GM12878 (cell line): ENCODE measurements at regions not wholly inside any gene's neighbourhood (a gene's known extent, or its start where the extent isn't known, plus 50 kb on each side); places are given as distances from the start of the nearest gene placed in this dataset.

Source experiments
- ATAC-seq: fragments of 200-7000 bp; cut with Tn5 transposase; 3 replicates; pipeline ENCODE4 v1.9.1; 2020; ENCODE audit warnings: mild to moderate bottlenecking, moderate library complexity
- BruUV-seq: library from RNA; stranded (reverse); fragments of 400-500 nt; replicated peaks from 2 replicates; lab custom pipeline; 2021; lab: Mats Ljungman, UMichigan
- CTCF ChIA-PET: fragments of 300-600 bp; sonication (Branson Sonifier 250); formaldehyde crosslinking; extraction: SDS; loops from one replicate; lab custom pipeline; 2021; ENCODE audit warnings: inconsistent platforms; lab: Yijun Ruan, JAX
- POLR2A ChIA-PET: fragments of 350-600 bp; formaldehyde crosslinking; extraction: SDS; loops from one replicate; lab custom pipeline; 2021; ENCODE audit warnings: inconsistent platforms; lab: Charles Lee
- RAD21 ChIA-PET: fragments of 300-600 bp; sonication (Branson Sonifier 250); formaldehyde crosslinking; loops from one replicate; lab custom pipeline; 2023; ENCODE audit warnings: antibody characterized with exemption; ENCODE audit not compliant: unreplicated experiment; lab: Charles Lee
- SMC1A ChIA-PET: fragments of 300-600 bp; sonication (Branson Sonifier 250); formaldehyde crosslinking; loops from one replicate; lab custom pipeline; 2023; ENCODE audit not compliant: unreplicated experiment, uncharacterized antibody; lab: Charles Lee
- DNase-seq: peaks from one replicate; pipeline ENCODE4 v3.0.0-alpha.2; 2011; ENCODE audit warnings: low read depth, low spot score
- FAIRE-seq: peaks from 3 replicates; lab custom pipeline; 2011; peaks lifted over from hg19 to GRCh38; lab: Jason Lieb, UNC
- H2AFZ ChIP-seq: 2 replicates; pipeline ENCODE4 v1.6.0; 2011; ENCODE audit warnings: low read depth, low read length, control low read depth; ENCODE audit not compliant: control insufficient read depth
- H3K27ac ChIP-seq: 2 replicates; pipeline ENCODE4 v1.5.1; 2011; ENCODE audit warnings: control low read depth; ENCODE audit not compliant: control insufficient read depth, insufficient read depth
- H3K27me3 ChIP-seq, 2 experiments: replicated peaks in 1 of 2; 2 replicates each; pipeline versions ENCODE4 v1.6.0 to v1.6.1; 2011; ENCODE audit warnings: low read length in 1 of 2; ENCODE audit not compliant: control insufficient read depth in 2 of 2, insufficient read depth in 2 of 2
- H3K36me3 ChIP-seq, 2 experiments: 2 replicates each; pipeline ENCODE4 v1.5.1; 2011; ENCODE audit warnings: low read length in 1 of 2; ENCODE audit not compliant: control insufficient read depth in 2 of 2, insufficient read depth in 2 of 2
- H3K4me1 ChIP-seq: 2 replicates; pipeline ENCODE4 v1.6.1; 2011; ENCODE audit warnings: mild to moderate bottlenecking, low read length, moderate library complexity, mixed read lengths; ENCODE audit not compliant: control insufficient read depth, insufficient read depth
- H3K4me2 ChIP-seq: 2 replicates; pipeline ENCODE4 v1.6.0; 2011; ENCODE audit warnings: control low read depth; ENCODE audit not compliant: control insufficient read depth, insufficient read depth
- H3K4me3 ChIP-seq: fragments of 200-600 bp; sonication (generic); 2 replicates; pipeline ENCODE4 v1.5.1; 2016
- H3K79me2 ChIP-seq: 2 replicates; pipeline ENCODE4 v1.6.0; 2011; ENCODE audit warnings: low read length; ENCODE audit not compliant: control insufficient read depth, insufficient read depth
- H3K9ac ChIP-seq: 2 replicates; pipeline ENCODE4 v1.8.0; 2011; ENCODE audit warnings: low read length, control low read depth, mixed read lengths; ENCODE audit not compliant: control insufficient read depth, insufficient read depth
- H3K9me3 ChIP-seq: replicated peaks from 3 replicates; pipeline ENCODE4 v1.5.1; 2011; ENCODE audit warnings: mild to moderate bottlenecking, low read length; ENCODE audit not compliant: control insufficient read depth, insufficient read depth
- H4K20me1 ChIP-seq: 2 replicates; pipeline ENCODE4 v1.6.0; 2011; ENCODE audit not compliant: control insufficient read depth, insufficient read depth
- ASH2L ChIP-seq: fragments of 300-600, 200-600 bp; sonication (generic); IDR thresholded peaks from 2 replicates; pipeline ENCODE4 v1.6.1; 2017; ENCODE audit warnings: low read depth, mild to moderate bottlenecking, borderline replicate concordance
- ESRRA ChIP-seq: IDR thresholded peaks from 2 replicates; pipeline ENCODE4 v1.6.1; 2012; ENCODE audit warnings: mild to moderate bottlenecking, low read length, improper control_type of control experiment
- FOXK2 ChIP-seq: fragments of 450-650 bp; IDR thresholded peaks from 2 replicates; pipeline ENCODE4 v1.6.1; 2017; ENCODE audit warnings: mild to moderate bottlenecking, moderate library complexity
- HDAC2 ChIP-seq: fragments of 200-600 bp; sonication (generic); IDR thresholded peaks from 2 replicates; pipeline ENCODE4 v1.6.1; 2017
- IKZF1 ChIP-seq: fragments of 450-650 bp; conservative IDR thresholded peaks from 2 replicates; pipeline ENCODE4 v1.6.1; 2017; ENCODE audit warnings: antibody characterized with exemption, mild to moderate bottlenecking
- MYB ChIP-seq: fragments of 150-350 bp; IDR thresholded peaks from 2 replicates; pipeline ENCODE4 v1.6.1; 2014; ENCODE audit warnings: mild to moderate bottlenecking, low read depth, low read length, borderline replicate concordance
- NR2F1 ChIP-seq: fragments of 450-650 bp; conservative IDR thresholded peaks from 2 replicates; pipeline ENCODE4 v1.6.1; 2017; ENCODE audit warnings: mild to moderate bottlenecking
- ZNF217 ChIP-seq: fragments of 450-650 bp; IDR thresholded peaks from 2 replicates; pipeline ENCODE4 v1.6.1; 2017; ENCODE audit warnings: antibody characterized with exemption, mild to moderate bottlenecking
- WGBS: methylation state at CpG from one replicate; pipeline ENCODE4 v1.1.6; 2016; ENCODE audit warnings: low lambda C conversion rate; ENCODE audit not compliant: insufficient replicate concordance, insufficient coverage; ENCODE audit errors: missing lambda C conversion rate; 5-methylcytosine and 5-hydroxymethylcytosine counted together
- in situ Hi-C: fragments of 300-500 bp; cut with MboI; formaldehyde crosslinking; loops from 9 replicates; pipeline ENCODE4 v1.14.3; 2018; ENCODE audit warnings: mixed read lengths
- intact Hi-C: fragments of 100-400 bp; cut with micrococcal nuclease; formaldehyde crosslinking; loops from one replicate; pipeline ENCODE4 v1.14.2; 2022; ENCODE audit not compliant: unreplicated experiment
- TF ChIP-seq, protein P1 (sequence below): IDR thresholded peaks from 2 replicates; pipeline ENCODE4 v1.6.1; 2011; ENCODE audit warnings: borderline replicate concordance, low read depth, mild to moderate bottlenecking, moderate library complexity, mixed read lengths, low read length; ENCODE audit not compliant: insufficient read depth; ENCODE audit errors: extremely low read length
- TF ChIP-seq, protein P2 (sequence below): IDR thresholded peaks from 2 replicates; pipeline ENCODE4 v1.6.1; 2012; ENCODE audit warnings: mild to moderate bottlenecking, low read depth, low read length
- TF ChIP-seq, protein P3 (sequence below): fragments of 450-650 bp; IDR thresholded peaks from 2 replicates; pipeline ENCODE4 v1.6.1; 2014; ENCODE audit warnings: mild to moderate bottlenecking
- TF ChIP-seq, protein P4 (sequence below): fragments of 450-650 bp; IDR thresholded peaks from 2 replicates; pipeline ENCODE4 v1.6.1; 2016; ENCODE audit warnings: mild to moderate bottlenecking, moderate library complexity, borderline replicate concordance
- TF ChIP-seq, protein P5 (sequence below): fragments of 450-650 bp; IDR thresholded peaks from 2 replicates; pipeline ENCODE4 v1.6.1; 2017; ENCODE audit warnings: mild to moderate bottlenecking

- Histone ChIP-seq H3K9me3 (no peaks in the 10 kb centered on the region), H3K4me2 (no peak overlapping the region), H3K4me1 (no peaks in the 10 kb centered on the region), H4K20me1 (no peaks in the 10 kb centered on the region), H3K79me2 (no peaks in the 10 kb centered on the region), H3K4me3 (no peak overlapping the region), H3K27me3 (no peaks in the 10 kb centered on the region), H3K27ac (no peak overlapping the region), H3K36me3 (no peaks in the 10 kb centered on the region), H2AFZ (no peak overlapping the region), H3K9ac (no peak overlapping the region)
- intact Hi-C loops = no loop called here
- DNase-seq = no peak
- no peak for FAIRE-seq
- RAD21 ChIA-PET = no interaction called here
- POLR2A ChIA-PET = no interaction called here
- CTCF ChIA-PET = no interaction called here
- 30% methylated on average over 6 of the region's 7 CpGs for WGBS
- SMC1A ChIA-PET = no interaction called here
- in situ Hi-C loops = no loop called here
- ATAC-seq = no peak
- no TSS peak for BruUV-seq
- TF ChIP-seq NR2F1 = no peak
- TF ChIP-seq, protein P1, sequence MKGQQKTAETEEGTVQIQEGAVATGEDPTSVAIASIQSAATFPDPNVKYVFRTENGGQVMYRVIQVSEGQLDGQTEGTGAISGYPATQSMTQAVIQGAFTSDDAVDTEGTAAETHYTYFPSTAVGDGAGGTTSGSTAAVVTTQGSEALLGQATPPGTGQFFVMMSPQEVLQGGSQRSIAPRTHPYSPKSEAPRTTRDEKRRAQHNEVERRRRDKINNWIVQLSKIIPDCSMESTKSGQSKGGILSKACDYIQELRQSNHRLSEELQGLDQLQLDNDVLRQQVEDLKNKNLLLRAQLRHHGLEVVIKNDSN = no peak
- TF ChIP-seq, protein P2, sequence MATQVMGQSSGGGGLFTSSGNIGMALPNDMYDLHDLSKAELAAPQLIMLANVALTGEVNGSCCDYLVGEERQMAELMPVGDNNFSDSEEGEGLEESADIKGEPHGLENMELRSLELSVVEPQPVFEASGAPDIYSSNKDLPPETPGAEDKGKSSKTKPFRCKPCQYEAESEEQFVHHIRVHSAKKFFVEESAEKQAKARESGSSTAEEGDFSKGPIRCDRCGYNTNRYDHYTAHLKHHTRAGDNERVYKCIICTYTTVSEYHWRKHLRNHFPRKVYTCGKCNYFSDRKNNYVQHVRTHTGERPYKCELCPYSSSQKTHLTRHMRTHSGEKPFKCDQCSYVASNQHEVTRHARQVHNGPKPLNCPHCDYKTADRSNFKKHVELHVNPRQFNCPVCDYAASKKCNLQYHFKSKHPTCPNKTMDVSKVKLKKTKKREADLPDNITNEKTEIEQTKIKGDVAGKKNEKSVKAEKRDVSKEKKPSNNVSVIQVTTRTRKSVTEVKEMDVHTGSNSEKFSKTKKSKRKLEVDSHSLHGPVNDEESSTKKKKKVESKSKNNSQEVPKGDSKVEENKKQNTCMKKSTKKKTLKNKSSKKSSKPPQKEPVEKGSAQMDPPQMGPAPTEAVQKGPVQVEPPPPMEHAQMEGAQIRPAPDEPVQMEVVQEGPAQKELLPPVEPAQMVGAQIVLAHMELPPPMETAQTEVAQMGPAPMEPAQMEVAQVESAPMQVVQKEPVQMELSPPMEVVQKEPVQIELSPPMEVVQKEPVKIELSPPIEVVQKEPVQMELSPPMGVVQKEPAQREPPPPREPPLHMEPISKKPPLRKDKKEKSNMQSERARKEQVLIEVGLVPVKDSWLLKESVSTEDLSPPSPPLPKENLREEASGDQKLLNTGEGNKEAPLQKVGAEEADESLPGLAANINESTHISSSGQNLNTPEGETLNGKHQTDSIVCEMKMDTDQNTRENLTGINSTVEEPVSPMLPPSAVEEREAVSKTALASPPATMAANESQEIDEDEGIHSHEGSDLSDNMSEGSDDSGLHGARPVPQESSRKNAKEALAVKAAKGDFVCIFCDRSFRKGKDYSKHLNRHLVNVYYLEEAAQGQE = no peak
- no peak for TF ChIP-seq FOXK2
- TF ChIP-seq HDAC2 = no peak
- no peak for TF ChIP-seq MYB
- no peak for TF ChIP-seq ZNF217
- TF ChIP-seq IKZF1 = no peak
- TF ChIP-seq ASH2L = no peak
- TF ChIP-seq, protein P3, sequence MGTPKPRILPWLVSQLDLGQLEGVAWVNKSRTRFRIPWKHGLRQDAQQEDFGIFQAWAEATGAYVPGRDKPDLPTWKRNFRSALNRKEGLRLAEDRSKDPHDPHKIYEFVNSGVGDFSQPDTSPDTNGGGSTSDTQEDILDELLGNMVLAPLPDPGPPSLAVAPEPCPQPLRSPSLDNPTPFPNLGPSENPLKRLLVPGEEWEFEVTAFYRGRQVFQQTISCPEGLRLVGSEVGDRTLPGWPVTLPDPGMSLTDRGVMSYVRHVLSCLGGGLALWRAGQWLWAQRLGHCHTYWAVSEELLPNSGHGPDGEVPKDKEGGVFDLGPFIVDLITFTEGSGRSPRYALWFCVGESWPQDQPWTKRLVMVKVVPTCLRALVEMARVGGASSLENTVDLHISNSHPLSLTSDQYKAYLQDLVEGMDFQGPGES = no peak
- no peak for TF ChIP-seq ESRRA
- TF ChIP-seq, protein P4, sequence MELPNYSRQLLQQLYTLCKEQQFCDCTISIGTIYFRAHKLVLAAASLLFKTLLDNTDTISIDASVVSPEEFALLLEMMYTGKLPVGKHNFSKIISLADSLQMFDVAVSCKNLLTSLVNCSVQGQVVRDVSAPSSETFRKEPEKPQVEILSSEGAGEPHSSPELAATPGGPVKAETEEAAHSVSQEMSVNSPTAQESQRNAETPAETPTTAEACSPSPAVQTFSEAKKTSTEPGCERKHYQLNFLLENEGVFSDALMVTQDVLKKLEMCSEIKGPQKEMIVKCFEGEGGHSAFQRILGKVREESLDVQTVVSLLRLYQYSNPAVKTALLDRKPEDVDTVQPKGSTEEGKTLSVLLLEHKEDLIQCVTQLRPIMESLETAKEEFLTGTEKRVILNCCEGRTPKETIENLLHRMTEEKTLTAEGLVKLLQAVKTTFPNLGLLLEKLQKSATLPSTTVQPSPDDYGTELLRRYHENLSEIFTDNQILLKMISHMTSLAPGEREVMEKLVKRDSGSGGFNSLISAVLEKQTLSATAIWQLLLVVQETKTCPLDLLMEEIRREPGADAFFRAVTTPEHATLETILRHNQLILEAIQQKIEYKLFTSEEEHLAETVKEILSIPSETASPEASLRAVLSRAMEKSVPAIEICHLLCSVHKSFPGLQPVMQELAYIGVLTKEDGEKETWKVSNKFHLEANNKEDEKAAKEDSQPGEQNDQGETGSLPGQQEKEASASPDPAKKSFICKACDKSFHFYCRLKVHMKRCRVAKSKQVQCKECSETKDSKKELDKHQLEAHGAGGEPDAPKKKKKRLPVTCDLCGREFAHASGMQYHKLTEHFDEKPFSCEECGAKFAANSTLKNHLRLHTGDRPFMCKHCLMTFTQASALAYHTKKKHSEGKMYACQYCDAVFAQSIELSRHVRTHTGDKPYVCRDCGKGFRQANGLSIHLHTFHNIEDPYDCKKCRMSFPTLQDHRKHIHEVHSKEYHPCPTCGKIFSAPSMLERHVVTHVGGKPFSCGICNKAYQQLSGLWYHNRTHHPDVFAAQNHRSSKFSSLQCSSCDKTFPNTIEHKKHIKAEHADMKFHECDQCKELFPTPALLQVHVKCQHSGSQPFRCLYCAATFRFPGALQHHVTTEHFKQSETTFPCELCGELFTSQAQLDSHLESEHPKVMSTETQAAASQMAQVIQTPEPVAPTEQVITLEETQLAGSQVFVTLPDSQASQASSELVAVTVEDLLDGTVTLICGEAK = no peak
- TF ChIP-seq, protein P5, sequence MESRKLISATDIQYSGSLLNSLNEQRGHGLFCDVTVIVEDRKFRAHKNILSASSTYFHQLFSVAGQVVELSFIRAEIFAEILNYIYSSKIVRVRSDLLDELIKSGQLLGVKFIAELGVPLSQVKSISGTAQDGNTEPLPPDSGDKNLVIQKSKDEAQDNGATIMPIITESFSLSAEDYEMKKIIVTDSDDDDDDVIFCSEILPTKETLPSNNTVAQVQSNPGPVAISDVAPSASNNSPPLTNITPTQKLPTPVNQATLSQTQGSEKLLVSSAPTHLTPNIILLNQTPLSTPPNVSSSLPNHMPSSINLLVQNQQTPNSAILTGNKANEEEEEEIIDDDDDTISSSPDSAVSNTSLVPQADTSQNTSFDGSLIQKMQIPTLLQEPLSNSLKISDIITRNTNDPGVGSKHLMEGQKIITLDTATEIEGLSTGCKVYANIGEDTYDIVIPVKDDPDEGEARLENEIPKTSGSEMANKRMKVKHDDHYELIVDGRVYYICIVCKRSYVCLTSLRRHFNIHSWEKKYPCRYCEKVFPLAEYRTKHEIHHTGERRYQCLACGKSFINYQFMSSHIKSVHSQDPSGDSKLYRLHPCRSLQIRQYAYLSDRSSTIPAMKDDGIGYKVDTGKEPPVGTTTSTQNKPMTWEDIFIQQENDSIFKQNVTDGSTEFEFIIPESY = no peak
Observed at GRCh38 chr10:130459851-130460490, 323.8 kb downstream of the GLRX3 start.
